Glutamatergic neuron (in vitro differentiated cells): ENCODE measurements at regions not wholly inside any gene's neighbourhood (a gene's known extent, or its start where the extent isn't known, plus 50 kb on each side); places are given as distances from the start of the nearest gene placed in this dataset.

ENCODE experiments used
- DNase-seq: peaks from one replicate; pipeline ENCODE4 v3.0.0; 2022
- H3K27ac Mint-ChIP-seq: one replicate; pipeline ENCODE4 v1.8.0; 2020; ENCODE audit warnings: mild to moderate bottlenecking, mixed read lengths, inconsistent platforms; ENCODE audit not compliant: unreplicated experiment
- H3K27me3 Mint-ChIP-seq: one replicate; pipeline ENCODE4 v1.8.0; 2020; ENCODE audit warnings: mild to moderate bottlenecking, moderate library complexity, mixed read lengths, inconsistent platforms; ENCODE audit not compliant: unreplicated experiment
- H3K36me3 Mint-ChIP-seq: one replicate; pipeline ENCODE4 v1.8.0; 2020; ENCODE audit warnings: mild to moderate bottlenecking, mixed read lengths, inconsistent platforms; ENCODE audit not compliant: unreplicated experiment
- H3K4me1 Mint-ChIP-seq: one replicate; pipeline ENCODE4 v1.8.0; 2020; ENCODE audit warnings: mild to moderate bottlenecking, low read depth, mixed read lengths, inconsistent platforms; ENCODE audit not compliant: unreplicated experiment
- H3K4me3 Mint-ChIP-seq: one replicate; pipeline ENCODE4 v1.8.0; 2020; ENCODE audit warnings: mild to moderate bottlenecking, mixed read lengths, inconsistent platforms; ENCODE audit not compliant: unreplicated experiment
- H3K9me3 Mint-ChIP-seq: one replicate; pipeline ENCODE4 v1.8.0; 2020; ENCODE audit warnings: mild to moderate bottlenecking, moderate library complexity, mixed read lengths, inconsistent platforms; ENCODE audit not compliant: unreplicated experiment
- TF ChIP-seq, protein P1 (sequence below): fragments of 200-600 bp; sonication (generic); IDR thresholded peaks from one replicate; pipeline ENCODE4 v1.5.0; 2021; ENCODE audit not compliant: partially characterized antibody, unreplicated experiment

- H3K4me1 Mint-ChIP-seq, result no peaks in the 10 kb centered on the region
- H3K27me3 Mint-ChIP-seq, result peaks cover 2% of the 10 kb centered on the region
- DNase-seq, result no peak
- TF ChIP-seq, protein P1, sequence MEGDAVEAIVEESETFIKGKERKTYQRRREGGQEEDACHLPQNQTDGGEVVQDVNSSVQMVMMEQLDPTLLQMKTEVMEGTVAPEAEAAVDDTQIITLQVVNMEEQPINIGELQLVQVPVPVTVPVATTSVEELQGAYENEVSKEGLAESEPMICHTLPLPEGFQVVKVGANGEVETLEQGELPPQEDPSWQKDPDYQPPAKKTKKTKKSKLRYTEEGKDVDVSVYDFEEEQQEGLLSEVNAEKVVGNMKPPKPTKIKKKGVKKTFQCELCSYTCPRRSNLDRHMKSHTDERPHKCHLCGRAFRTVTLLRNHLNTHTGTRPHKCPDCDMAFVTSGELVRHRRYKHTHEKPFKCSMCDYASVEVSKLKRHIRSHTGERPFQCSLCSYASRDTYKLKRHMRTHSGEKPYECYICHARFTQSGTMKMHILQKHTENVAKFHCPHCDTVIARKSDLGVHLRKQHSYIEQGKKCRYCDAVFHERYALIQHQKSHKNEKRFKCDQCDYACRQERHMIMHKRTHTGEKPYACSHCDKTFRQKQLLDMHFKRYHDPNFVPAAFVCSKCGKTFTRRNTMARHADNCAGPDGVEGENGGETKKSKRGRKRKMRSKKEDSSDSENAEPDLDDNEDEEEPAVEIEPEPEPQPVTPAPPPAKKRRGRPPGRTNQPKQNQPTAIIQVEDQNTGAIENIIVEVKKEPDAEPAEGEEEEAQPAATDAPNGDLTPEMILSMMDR, result no peak
- H3K4me3 Mint-ChIP-seq, result no peak overlapping the region
- no peak overlapping the region for H3K27ac Mint-ChIP-seq
- no peaks in the 10 kb centered on the region for H3K36me3 Mint-ChIP-seq
- no peaks in the 10 kb centered on the region for H3K9me3 Mint-ChIP-seq
Observed at GRCh38 chr12:97397008-97397407, 65.6 kb upstream of the RMST start.

DNA sequence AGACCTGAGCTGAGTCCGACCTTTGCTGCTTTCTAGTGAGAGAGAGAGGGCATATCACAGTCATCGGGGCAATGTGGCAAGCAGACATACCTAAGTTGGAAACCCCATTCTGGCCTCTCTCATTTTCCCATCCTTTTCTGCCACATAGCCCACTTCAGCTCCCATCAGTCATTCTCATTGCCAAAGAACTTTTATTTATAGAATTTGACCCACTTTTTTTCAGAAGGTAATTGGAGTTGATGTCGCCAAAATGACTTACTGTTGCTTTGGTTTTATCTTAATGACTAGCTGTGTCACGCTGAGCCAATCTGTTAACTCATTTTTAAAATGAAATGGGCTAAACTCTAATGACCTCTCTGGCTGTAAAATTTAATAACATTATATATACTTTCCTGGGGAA is 63.9 kb upstream of the RMST start:
- Mint-ChIP-seq H3K36me3 (no peaks in the 10 kb centered on the region), H3K27ac (no peak overlapping the region), H3K27me3 (peaks cover 2% of the 10 kb centered on the region), H3K4me1 (no peaks in the 10 kb centered on the region), H3K4me3 (no peak overlapping the region), H3K9me3 (no peaks in the 10 kb centered on the region)
- DNase-seq, result no peak
- TF ChIP-seq, protein P1, result no peak

GRCh38 chr12:97404093-97404492 is 58.5 kb upstream of the RMST start:
- no peaks in the 10 kb centered on the region for H3K27me3 Mint-ChIP-seq
- no peak overlapping the region for H3K4me3 Mint-ChIP-seq
- TF ChIP-seq, protein P1, result no peak
- DNase-seq, result no peak
- no peaks in the 10 kb centered on the region for H3K9me3 Mint-ChIP-seq
- no peaks in the 10 kb centered on the region for H3K4me1 Mint-ChIP-seq
- H3K27ac Mint-ChIP-seq, result no peak overlapping the region
- H3K36me3 Mint-ChIP-seq, result no peaks in the 10 kb centered on the region

- Mint-ChIP-seq H3K4me1 (no peaks in the 10 kb centered on the region), H3K27me3 (no peaks in the 10 kb centered on the region), H3K9me3 (no peaks in the 10 kb centered on the region), H3K4me3 (no peak overlapping the region), H3K27ac (no peak overlapping the region), H3K36me3 (no peaks in the 10 kb centered on the region)
- DNase-seq, result peak; percentile 59
- TF ChIP-seq, protein P1, result peak; percentile 89
Observed at GRCh38 chr12:97404543-97404942, 58.1 kb upstream of the RMST start.

DNA sequence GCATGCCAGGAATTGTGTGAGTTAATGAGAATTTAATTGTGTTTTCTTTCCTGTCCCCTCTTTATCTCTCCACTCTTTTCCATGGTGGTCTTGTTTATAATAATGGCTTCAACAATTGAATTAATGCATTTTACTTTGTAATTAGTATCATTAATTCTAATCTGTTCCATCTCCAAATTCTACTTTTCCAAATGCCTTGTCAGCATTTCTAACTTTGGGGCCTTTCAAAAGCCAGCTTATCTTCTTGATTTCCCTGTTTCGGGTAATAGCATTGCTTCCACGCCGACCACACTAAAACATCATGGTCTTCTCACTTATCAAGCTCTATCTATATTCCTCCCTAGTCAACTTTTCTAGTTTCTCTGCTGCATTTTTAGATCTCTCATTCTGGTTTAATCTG is 54.2 kb upstream of the RMST start:
- Mint-ChIP-seq H3K4me3 (no peak overlapping the region), H3K27me3 (no peaks in the 10 kb centered on the region), H3K36me3 (no peaks in the 10 kb centered on the region), H3K4me1 (no peaks in the 10 kb centered on the region), H3K27ac (no peak overlapping the region), H3K9me3 (no peaks in the 10 kb centered on the region)
- TF ChIP-seq, protein P1, result no peak
- no peak for DNase-seq
